ENCODE measurements at regions not wholly inside any gene's neighbourhood (a gene's known extent, or its start where the extent isn't known, plus 50 kb on each side); places are given as distances from the start of the nearest gene placed in this dataset.
"Not testable (repeated sequence)": the region's sequence is repeated elsewhere in the genome, so short reads cannot be mapped to it uniquely, and the experiment has no call there.

GRCh38 chr13:22839603-22840530 is 340.9 kb upstream of the SGCG start:
- Mint-ChIP-seq H3K36me3 (ENCODE audit: low read depth) (no peaks in the 10 kb centered on the region), H3K27ac (no peak overlapping the region), H3K9me3 (no peaks in the 10 kb centered on the region), H3K4me1 (no peaks in the 10 kb centered on the region), H3K27me3 (peaks cover 21% of the 10 kb centered on the region), H3K4me3 (no peak overlapping the region)
- ChIA-PET CTCF (interaction anchor here (0.6 kb wide), 1 partner anchor 10 kb away, joined by 4 read pairs; no protein-coding TSS in a partner anchor), POLR2A (no interaction called here)
- DNase-seq, result no peak

GRCh38 chr13:22846551-22846950 is 334.2 kb upstream of the SGCG start:
- no peaks in the 10 kb centered on the region for H3K9me3 Mint-ChIP-seq
- no peak for DNase-seq
- H3K27me3 Mint-ChIP-seq, result no peaks in the 10 kb centered on the region
- POLR2A ChIA-PET, result no interaction called here
- CTCF ChIA-PET, result no interaction called here
- no peaks in the 10 kb centered on the region for H3K36me3 Mint-ChIP-seq (ENCODE audit: low read depth)
- H3K4me1 Mint-ChIP-seq, result no peaks in the 10 kb centered on the region
- no peak overlapping the region for H3K4me3 Mint-ChIP-seq
- H3K27ac Mint-ChIP-seq, result no peak overlapping the region

GRCh38 chr13:22848539-22849052 is 332.2 kb upstream of the SGCG start:
- POLR2A ChIA-PET, result no interaction called here
- H3K4me1 Mint-ChIP-seq, result no peaks in the 10 kb centered on the region

GRCh38 chr13:22855926-22856325 is 324.9 kb upstream of the SGCG start:
- ChIA-PET POLR2A (no interaction called here), CTCF (no interaction called here)
- Mint-ChIP-seq H3K9me3 (no peaks in the 10 kb centered on the region), H3K27me3 (no peaks in the 10 kb centered on the region), H3K4me3 (no peak overlapping the region), H3K36me3 (ENCODE audit: low read depth) (no peaks in the 10 kb centered on the region), H3K4me1 (no peaks in the 10 kb centered on the region), H3K27ac (no peak overlapping the region)
- no peak for DNase-seq

More at GRCh38 chr13:22848539-22849052, 332.2 kb upstream of the SGCG start:
- no peak overlapping the region for H3K27ac Mint-ChIP-seq
- no peaks in the 10 kb centered on the region for H3K36me3 Mint-ChIP-seq (ENCODE audit: low read depth)
- H3K27me3 Mint-ChIP-seq, result no peaks in the 10 kb centered on the region
- no peak overlapping the region for H3K4me3 Mint-ChIP-seq
- H3K9me3 Mint-ChIP-seq, result no peaks in the 10 kb centered on the region
- CTCF ChIA-PET, result no interaction called here
- no peak for DNase-seq

- H3K4me1 Mint-ChIP-seq; H3K36me3 Mint-ChIP-seq (ENCODE audit: low read depth); H3K27ac Mint-ChIP-seq; CTCF ChIA-PET; DNase-seq; H3K27me3 Mint-ChIP-seq; POLR2A ChIA-PET; H3K4me3 Mint-ChIP-seq; H3K9me3 Mint-ChIP-seq: not testable (repeated sequence)
These were observed 321.8 kb upstream of the SGCG start for GRCh38 chr13:22858980-22859379.

- CTCF ChIA-PET; H3K4me1 Mint-ChIP-seq; H3K4me3 Mint-ChIP-seq; H3K9me3 Mint-ChIP-seq; H3K27ac Mint-ChIP-seq; DNase-seq; POLR2A ChIA-PET; H3K36me3 Mint-ChIP-seq (ENCODE audit: low read depth); H3K27me3 Mint-ChIP-seq: not testable (repeated sequence)
These were observed 321.4 kb upstream of the SGCG start for GRCh38 chr13:22859411-22859810.

- Mint-ChIP-seq H3K4me1 (no peaks in the 10 kb centered on the region), H3K27ac (no peak overlapping the region), H3K9me3 (no peaks in the 10 kb centered on the region), H3K36me3 (ENCODE audit: low read depth) (no peaks in the 10 kb centered on the region), H3K27me3 (no peaks in the 10 kb centered on the region), H3K4me3 (no peak overlapping the region)
- POLR2A ChIA-PET, result no interaction called here
- no peak for DNase-seq
- CTCF ChIA-PET, result no interaction called here
These were observed 318.8 kb upstream of the SGCG start for GRCh38 chr13:22861958-22862466.

- no peaks in the 10 kb centered on the region for H3K4me1 Mint-ChIP-seq
- H3K27me3 Mint-ChIP-seq, result no peaks in the 10 kb centered on the region
- no peak for DNase-seq
- H3K36me3 Mint-ChIP-seq (ENCODE audit: low read depth), result no peaks in the 10 kb centered on the region
- no peaks in the 10 kb centered on the region for H3K9me3 Mint-ChIP-seq
- no peak overlapping the region for H3K27ac Mint-ChIP-seq
- ChIA-PET POLR2A (no interaction called here), CTCF (no interaction called here)
- H3K4me3 Mint-ChIP-seq, result no peak overlapping the region
These were observed 318.3 kb upstream of the SGCG start for GRCh38 chr13:22862478-22862877.

- H3K36me3 Mint-ChIP-seq (ENCODE audit: low read depth), result no peaks in the 10 kb centered on the region
- DNase-seq, result no peak
- ChIA-PET CTCF (interaction anchor here (0.6 kb wide), 1 partner anchor 14 kb away, joined by 3 read pairs; no protein-coding TSS in a partner anchor), POLR2A (interaction anchor here (0.6 kb wide), 1 partner anchor 365 kb away, joined by 3 read pairs; no protein-coding TSS in a partner anchor)
- no peak overlapping the region for H3K4me3 Mint-ChIP-seq
- H3K9me3 Mint-ChIP-seq, result no peaks in the 10 kb centered on the region
- no peaks in the 10 kb centered on the region for H3K27me3 Mint-ChIP-seq
- no peaks in the 10 kb centered on the region for H3K4me1 Mint-ChIP-seq
- no peak overlapping the region for H3K27ac Mint-ChIP-seq
These were observed 314.6 kb upstream of the SGCG start for GRCh38 chr13:22866221-22866620.

GRCh38 chr13:22871231-22871630 is 309.5 kb upstream of the SGCG start:
- no peaks in the 10 kb centered on the region for H3K4me1 Mint-ChIP-seq
- H3K27me3 Mint-ChIP-seq, result no peaks in the 10 kb centered on the region
- no peak for DNase-seq
- CTCF ChIA-PET, result no interaction called here
- no peaks in the 10 kb centered on the region for H3K36me3 Mint-ChIP-seq (ENCODE audit: low read depth)
- H3K9me3 Mint-ChIP-seq, result peaks cover 11% of the 10 kb centered on the region
- H3K27ac Mint-ChIP-seq, result no peak overlapping the region
- H3K4me3 Mint-ChIP-seq, result no peak overlapping the region
- POLR2A ChIA-PET, result no interaction called here

GRCh38 chr13:22874839-22875238 is 305.9 kb upstream of the SGCG start:
- no peak overlapping the region for H3K4me3 Mint-ChIP-seq
- CTCF ChIA-PET, result no interaction called here
- H3K4me1 Mint-ChIP-seq, result no peaks in the 10 kb centered on the region
- peaks cover 11% of the 10 kb centered on the region for H3K9me3 Mint-ChIP-seq
- no peaks in the 10 kb centered on the region for H3K27me3 Mint-ChIP-seq
- no peak overlapping the region for H3K27ac Mint-ChIP-seq
- POLR2A ChIA-PET, result no interaction called here
- no peak for DNase-seq
- no peaks in the 10 kb centered on the region for H3K36me3 Mint-ChIP-seq (ENCODE audit: low read depth)

GRCh38 chr13:22877421-22877820 is 303.4 kb upstream of the SGCG start:
- no peaks in the 10 kb centered on the region for H3K36me3 Mint-ChIP-seq (ENCODE audit: low read depth)
- CTCF ChIA-PET, result no interaction called here
- H3K4me3 Mint-ChIP-seq, result no peak overlapping the region
- POLR2A ChIA-PET, result no interaction called here
- H3K27me3 Mint-ChIP-seq, result no peaks in the 10 kb centered on the region
- DNase-seq, result no peak
- no peaks in the 10 kb centered on the region for H3K4me1 Mint-ChIP-seq
- peaks cover 6% of the 10 kb centered on the region for H3K9me3 Mint-ChIP-seq
- H3K27ac Mint-ChIP-seq, result no peak overlapping the region

- Mint-ChIP-seq H3K4me1 (no peaks in the 10 kb centered on the region), H3K9me3 (no peaks in the 10 kb centered on the region), H3K27ac (no peak overlapping the region), H3K27me3 (no peaks in the 10 kb centered on the region), H3K36me3 (ENCODE audit: low read depth) (no peaks in the 10 kb centered on the region), H3K4me3 (no peak overlapping the region)
- DNase-seq, result no peak
- ChIA-PET POLR2A (no interaction called here), CTCF (no interaction called here)
These were observed 299.7 kb upstream of the SGCG start for GRCh38 chr13:22880741-22881720.
